ENCODE measurements at regions not wholly inside any gene's neighbourhood (a gene's known extent, or its start where the extent isn't known, plus 50 kb on each side); places are given as distances from the start of the nearest gene placed in this dataset.

DNA sequence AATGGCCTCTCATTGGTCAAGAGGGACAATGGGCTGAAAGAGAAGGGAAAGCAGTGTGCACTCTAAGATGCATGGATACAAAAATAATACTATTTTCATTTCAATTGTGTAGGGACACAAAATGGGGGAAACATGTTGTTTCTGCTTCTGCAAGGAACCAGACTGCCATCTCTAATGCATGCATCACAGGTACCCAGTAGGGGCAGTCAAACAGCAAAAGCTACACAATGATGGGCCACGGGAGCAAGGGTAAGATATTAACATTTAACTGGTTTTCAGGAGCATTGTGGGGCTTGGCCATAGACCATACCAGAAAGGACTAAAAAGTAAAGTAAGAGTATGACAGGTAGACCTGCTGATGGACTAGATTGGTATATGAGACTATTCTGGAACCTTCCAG is 535.8 kb downstream of the SPATA31D1 start:
- no peak overlapping the region for H3K4me3 ChIP-seq (ENCODE audit: control extremely low read depth in 1 of 5, extremely low read depth in 1 of 5, insufficient read depth in 1 of 5, low read depth in 2 of 5, low read length in 4 of 5)
- no peaks in the 10 kb centered on the region for H3K27me3 Mint-ChIP-seq
- WGBS (ENCODE audit: insufficient coverage) = no CpG with 5 or more reads among the region's 1 CpG
- H3K9me3 Mint-ChIP-seq (ENCODE audit: insufficient read depth) = peaks cover 2% of the 10 kb centered on the region
- H2AFZ ChIP-seq (ENCODE audit: insufficient read depth, low read depth, low read length, poor library complexity, severe bottlenecking) = no peak overlapping the region
- ATAC-seq (ENCODE audit: low read depth) (no peak), DNase-seq (no peak)
- peaks cover 0 to 5% (median 4%) of the 10 kb centered on the region in 3 donors for H3K9me3 ChIP-seq (ENCODE audit: control extremely low read depth in 1 of 3, control insufficient read depth in 2 of 3, insufficient read depth in 1 of 3, low read length in 2 of 3)
- H3K27ac Mint-ChIP-seq = no peak overlapping the region
- H4K20me1 ChIP-seq (ENCODE audit: control insufficient read depth, insufficient read depth, low read length, poor library complexity, severe bottlenecking) = no peaks in the 10 kb centered on the region
- CTCF ChIA-PET = no interaction called here
- no peaks in the 10 kb centered on the region for H3K27me3 ChIP-seq (replicated peaks in 1 of 4; ENCODE audit: control extremely low read depth in 1 of 4, control insufficient read depth in 3 of 4, insufficient read depth in 4 of 4, low read length in 3 of 4)
- H3K79me2 ChIP-seq (ENCODE audit: control insufficient read depth, insufficient read depth, low read length) = no peaks in the 10 kb centered on the region
- no peak overlapping the region for H3K4me3 Mint-ChIP-seq
- intact Hi-C loops (cut with micrococcal nuclease) = no loop called here
- TF ChIP-seq EZH2 (IDR thresholded peaks at IDR 0.05; ENCODE audit: borderline replicate concordance, insufficient read depth, low read depth, low read length, poor library complexity, severe bottlenecking) = no peak
- TF ChIP-seq, protein P1, sequence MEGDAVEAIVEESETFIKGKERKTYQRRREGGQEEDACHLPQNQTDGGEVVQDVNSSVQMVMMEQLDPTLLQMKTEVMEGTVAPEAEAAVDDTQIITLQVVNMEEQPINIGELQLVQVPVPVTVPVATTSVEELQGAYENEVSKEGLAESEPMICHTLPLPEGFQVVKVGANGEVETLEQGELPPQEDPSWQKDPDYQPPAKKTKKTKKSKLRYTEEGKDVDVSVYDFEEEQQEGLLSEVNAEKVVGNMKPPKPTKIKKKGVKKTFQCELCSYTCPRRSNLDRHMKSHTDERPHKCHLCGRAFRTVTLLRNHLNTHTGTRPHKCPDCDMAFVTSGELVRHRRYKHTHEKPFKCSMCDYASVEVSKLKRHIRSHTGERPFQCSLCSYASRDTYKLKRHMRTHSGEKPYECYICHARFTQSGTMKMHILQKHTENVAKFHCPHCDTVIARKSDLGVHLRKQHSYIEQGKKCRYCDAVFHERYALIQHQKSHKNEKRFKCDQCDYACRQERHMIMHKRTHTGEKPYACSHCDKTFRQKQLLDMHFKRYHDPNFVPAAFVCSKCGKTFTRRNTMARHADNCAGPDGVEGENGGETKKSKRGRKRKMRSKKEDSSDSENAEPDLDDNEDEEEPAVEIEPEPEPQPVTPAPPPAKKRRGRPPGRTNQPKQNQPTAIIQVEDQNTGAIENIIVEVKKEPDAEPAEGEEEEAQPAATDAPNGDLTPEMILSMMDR (IDR thresholded peaks at IDR 0.05) = no peak
- H3K4me2 ChIP-seq (replicated peaks; ENCODE audit: low read depth, low read length, poor library complexity, severe bottlenecking) = no peak overlapping the region
- no peaks in the 10 kb centered on the region for H3K4me1 Mint-ChIP-seq
- no peak overlapping the region for H3K27ac ChIP-seq (ENCODE audit: low read length in 2 of 2)
- POLR2A ChIA-PET = no interaction called here
- H3K4me1 ChIP-seq (ENCODE audit: control insufficient read depth in 2 of 2, insufficient read depth in 2 of 2, low read length in 2 of 2) = no peaks in the 10 kb centered on the region
- no peak overlapping the region for H3K9ac ChIP-seq (ENCODE audit: low read length)
- H3K36me3 ChIP-seq (replicated peaks in 1 of 2; ENCODE audit: control extremely low read depth in 1 of 2, control insufficient read depth in 1 of 2, extremely low read depth in 1 of 2, insufficient read depth in 2 of 2, low read length in 1 of 2) = no peaks in the 10 kb centered on the region

DNA sequence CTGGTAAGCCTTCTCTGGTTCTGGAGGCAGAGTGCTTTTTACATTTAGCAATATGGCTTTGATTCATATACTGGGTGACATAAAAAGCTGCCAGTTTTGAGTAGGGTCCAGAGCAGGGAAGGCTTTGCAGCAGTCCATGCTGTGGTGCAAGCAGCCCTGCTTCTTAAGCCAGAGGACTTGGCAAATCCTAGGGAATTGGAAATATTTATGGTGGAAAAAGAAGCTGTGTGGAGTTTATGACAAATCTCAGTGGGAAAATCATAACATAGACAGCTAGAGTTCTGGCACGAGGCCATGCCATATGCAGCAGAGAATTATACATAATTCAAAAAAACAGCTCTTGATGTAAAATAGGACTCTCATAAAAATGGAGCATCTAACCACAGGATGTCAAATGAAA is 536.4 kb downstream of the RASEF start:
- Histone ChIP-seq H3K4me2 (replicated peaks; ENCODE audit: low read depth, low read length, poor library complexity, severe bottlenecking) (no peak overlapping the region), H3K9me3 (ENCODE audit: control extremely low read depth in 1 of 3, control insufficient read depth in 2 of 3, insufficient read depth in 1 of 3, low read length in 2 of 3) (peaks cover 0 to 5% (median 4%) of the 10 kb centered on the region in 3 donors), H4K20me1 (ENCODE audit: control insufficient read depth, insufficient read depth, low read length, poor library complexity, severe bottlenecking) (no peaks in the 10 kb centered on the region), H2AFZ (ENCODE audit: insufficient read depth, low read depth, low read length, poor library complexity, severe bottlenecking) (no peak overlapping the region), H3K27me3 (replicated peaks in 1 of 4; ENCODE audit: control extremely low read depth in 1 of 4, control insufficient read depth in 3 of 4, insufficient read depth in 4 of 4, low read length in 3 of 4) (no peaks in the 10 kb centered on the region), H3K36me3 (replicated peaks in 1 of 2; ENCODE audit: control extremely low read depth in 1 of 2, control insufficient read depth in 1 of 2, extremely low read depth in 1 of 2, insufficient read depth in 2 of 2, low read length in 1 of 2) (no peaks in the 10 kb centered on the region), H3K79me2 (ENCODE audit: control insufficient read depth, insufficient read depth, low read length) (no peaks in the 10 kb centered on the region), H3K27ac (ENCODE audit: low read length in 2 of 2) (no peak overlapping the region), H3K4me1 (ENCODE audit: control insufficient read depth in 2 of 2, insufficient read depth in 2 of 2, low read length in 2 of 2) (no peaks in the 10 kb centered on the region), H3K9ac (ENCODE audit: low read length) (no peak overlapping the region), H3K4me3 (ENCODE audit: control extremely low read depth in 1 of 5, extremely low read depth in 1 of 5, insufficient read depth in 1 of 5, low read depth in 2 of 5, low read length in 4 of 5) (no peak overlapping the region)
- H3K9me3 Mint-ChIP-seq (ENCODE audit: insufficient read depth) = peaks cover 2% of the 10 kb centered on the region
- POLR2A ChIA-PET = no interaction called here
- H3K27me3 Mint-ChIP-seq = no peaks in the 10 kb centered on the region
- intact Hi-C loops (cut with micrococcal nuclease) = no loop called here
- TF ChIP-seq, protein P1 (IDR thresholded peaks at IDR 0.05) = no peak
- TF ChIP-seq EZH2 (IDR thresholded peaks at IDR 0.05; ENCODE audit: borderline replicate concordance, insufficient read depth, low read depth, low read length, poor library complexity, severe bottlenecking) = no peak
- ATAC-seq (ENCODE audit: low read depth) (no peak), DNase-seq (no peak)
- CTCF ChIA-PET = no interaction called here
- WGBS (ENCODE audit: insufficient coverage) = no CpG with 5 or more reads among the region's 1 CpG
- H3K27ac Mint-ChIP-seq = no peak overlapping the region
- H3K4me1 Mint-ChIP-seq = no peaks in the 10 kb centered on the region
- H3K4me3 Mint-ChIP-seq = no peak overlapping the region
